ENCODE measurements at regions not wholly inside any gene's neighbourhood (a gene's known extent, or its start where the extent isn't known, plus 50 kb on each side); places are given as distances from the start of the nearest gene placed in this dataset.

GRCh38 chr4:180866933-180867643, 1376.1 kb upstream of the TENM3 start:
- Histone ChIP-seq H3K4me3 (ENCODE audit: severe bottlenecking) (no peak overlapping the region), H3K27ac (ENCODE audit: poor library complexity, severe bottlenecking) (no peak overlapping the region), H3K27me3 (ENCODE audit: insufficient read depth, poor library complexity, severe bottlenecking) (no peaks in the 10 kb centered on the region), H3K4me1 (ENCODE audit: insufficient read depth, poor library complexity, severe bottlenecking) (no peaks in the 10 kb centered on the region), H3K36me3 (ENCODE audit: low read depth) (no peaks in the 10 kb centered on the region), H3K9me3 (ENCODE audit: severe bottlenecking) (no peaks in the 10 kb centered on the region)
- no peak for DNase-seq (ENCODE audit: low spot score)
- TF ChIP-seq, protein P1, sequence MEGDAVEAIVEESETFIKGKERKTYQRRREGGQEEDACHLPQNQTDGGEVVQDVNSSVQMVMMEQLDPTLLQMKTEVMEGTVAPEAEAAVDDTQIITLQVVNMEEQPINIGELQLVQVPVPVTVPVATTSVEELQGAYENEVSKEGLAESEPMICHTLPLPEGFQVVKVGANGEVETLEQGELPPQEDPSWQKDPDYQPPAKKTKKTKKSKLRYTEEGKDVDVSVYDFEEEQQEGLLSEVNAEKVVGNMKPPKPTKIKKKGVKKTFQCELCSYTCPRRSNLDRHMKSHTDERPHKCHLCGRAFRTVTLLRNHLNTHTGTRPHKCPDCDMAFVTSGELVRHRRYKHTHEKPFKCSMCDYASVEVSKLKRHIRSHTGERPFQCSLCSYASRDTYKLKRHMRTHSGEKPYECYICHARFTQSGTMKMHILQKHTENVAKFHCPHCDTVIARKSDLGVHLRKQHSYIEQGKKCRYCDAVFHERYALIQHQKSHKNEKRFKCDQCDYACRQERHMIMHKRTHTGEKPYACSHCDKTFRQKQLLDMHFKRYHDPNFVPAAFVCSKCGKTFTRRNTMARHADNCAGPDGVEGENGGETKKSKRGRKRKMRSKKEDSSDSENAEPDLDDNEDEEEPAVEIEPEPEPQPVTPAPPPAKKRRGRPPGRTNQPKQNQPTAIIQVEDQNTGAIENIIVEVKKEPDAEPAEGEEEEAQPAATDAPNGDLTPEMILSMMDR (IDR thresholded peaks at IDR 0.05; ENCODE audit: poor library complexity, severe bottlenecking): no peak
- no peak for ATAC-seq (ENCODE audit: low read depth)

GRCh38 chr4:180870623-180871022, 1372.6 kb upstream of the TENM3 start:
- no peak for ATAC-seq (ENCODE audit: low read depth)

GRCh38 chr4:180898305-180898704, 1344.9 kb upstream of the TENM3 start:
- Histone ChIP-seq H3K4me1 (ENCODE audit: insufficient read depth, poor library complexity, severe bottlenecking) (peaks cover 8% of the 10 kb centered on the region), H3K27ac (ENCODE audit: poor library complexity, severe bottlenecking) (no peak overlapping the region), H3K4me3 (ENCODE audit: severe bottlenecking) (no peak overlapping the region), H3K9me3 (ENCODE audit: severe bottlenecking) (no peaks in the 10 kb centered on the region), H3K36me3 (ENCODE audit: low read depth) (no peaks in the 10 kb centered on the region), H3K27me3 (ENCODE audit: insufficient read depth, poor library complexity, severe bottlenecking) (no peaks in the 10 kb centered on the region)
- no peak for ATAC-seq (ENCODE audit: low read depth)
- no peak for DNase-seq (ENCODE audit: low spot score)
- TF ChIP-seq, protein P1 (IDR thresholded peaks at IDR 0.05; ENCODE audit: poor library complexity, severe bottlenecking): no peak

More at GRCh38 chr4:180870623-180871022, 1372.6 kb upstream of the TENM3 start:
- Histone ChIP-seq H3K27me3 (ENCODE audit: insufficient read depth, poor library complexity, severe bottlenecking) (no peaks in the 10 kb centered on the region), H3K9me3 (ENCODE audit: severe bottlenecking) (no peaks in the 10 kb centered on the region), H3K4me3 (ENCODE audit: severe bottlenecking) (no peak overlapping the region), H3K27ac (ENCODE audit: poor library complexity, severe bottlenecking) (no peak overlapping the region), H3K4me1 (ENCODE audit: insufficient read depth, poor library complexity, severe bottlenecking) (no peaks in the 10 kb centered on the region), H3K36me3 (ENCODE audit: low read depth) (no peaks in the 10 kb centered on the region)
- no peak for DNase-seq (ENCODE audit: low spot score)
- TF ChIP-seq, protein P1 (IDR thresholded peaks at IDR 0.05; ENCODE audit: poor library complexity, severe bottlenecking): no peak

GRCh38 chr4:180900781-180901180, 1342.4 kb upstream of the TENM3 start:
- peaks cover 8% of the 10 kb centered on the region for H3K4me1 ChIP-seq (ENCODE audit: insufficient read depth, poor library complexity, severe bottlenecking)
- H3K36me3 ChIP-seq (ENCODE audit: low read depth): no peaks in the 10 kb centered on the region
- H3K27ac ChIP-seq (ENCODE audit: poor library complexity, severe bottlenecking): peak overlapping the region; percentile 59
- DNase-seq (ENCODE audit: low spot score) (peak; percentile 55), ATAC-seq (ENCODE audit: low read depth) (peak; percentile 85)
- TF ChIP-seq, protein P1 (IDR thresholded peaks at IDR 0.05; ENCODE audit: poor library complexity, severe bottlenecking): no peak
- H3K9me3 ChIP-seq (ENCODE audit: severe bottlenecking): no peaks in the 10 kb centered on the region
- H3K27me3 ChIP-seq (ENCODE audit: insufficient read depth, poor library complexity, severe bottlenecking): no peaks in the 10 kb centered on the region
- no peak overlapping the region for H3K4me3 ChIP-seq (ENCODE audit: severe bottlenecking)

- no peak overlapping the region for H3K4me3 ChIP-seq (ENCODE audit: severe bottlenecking)
- TF ChIP-seq, protein P1 (IDR thresholded peaks at IDR 0.05; ENCODE audit: poor library complexity, severe bottlenecking): peak; percentile 25
- H3K36me3 ChIP-seq (ENCODE audit: low read depth): no peaks in the 10 kb centered on the region
- DNase-seq (ENCODE audit: low spot score): no peak
- no peak; the same call in 2 of the 3 replicates for ATAC-seq (ENCODE audit: low read depth)
- H3K27ac ChIP-seq (ENCODE audit: poor library complexity, severe bottlenecking): no peak overlapping the region
- H3K9me3 ChIP-seq (ENCODE audit: severe bottlenecking): no peaks in the 10 kb centered on the region
- H3K27me3 ChIP-seq (ENCODE audit: insufficient read depth, poor library complexity, severe bottlenecking): no peaks in the 10 kb centered on the region
- peaks cover 9% of the 10 kb centered on the region for H3K4me1 ChIP-seq (ENCODE audit: insufficient read depth, poor library complexity, severe bottlenecking)
These were observed 1333.9 kb upstream of the TENM3 start for GRCh38 chr4:180909279-180909678.

Data from RWPE2 (cell line).